ENCODE measurements at regions not wholly inside any gene's neighbourhood (a gene's known extent, or its start where the extent isn't known, plus 50 kb on each side); places are given as distances from the start of the nearest gene placed in this dataset.

- TF ChIP-seq CTCF (IDR thresholded peaks at IDR 0.05; ENCODE audit: low read length), result no peak
- no peak for TF ChIP-seq EZH2 (IDR thresholded peaks at IDR 0.05; ENCODE audit: borderline replicate concordance, low read length)
Measured at GRCh38 chr3:14307656-14308302, 94.6 kb upstream of the SLC6A6 start.
